ENCODE measurements at regions not wholly inside any gene's neighbourhood (a gene's known extent, or its start where the extent isn't known, plus 50 kb on each side); places are given as distances from the start of the nearest gene placed in this dataset.
"Not testable (repeated sequence)": the region's sequence is repeated elsewhere in the genome, so short reads cannot be mapped to it uniquely, and the experiment has no call there.

DNA sequence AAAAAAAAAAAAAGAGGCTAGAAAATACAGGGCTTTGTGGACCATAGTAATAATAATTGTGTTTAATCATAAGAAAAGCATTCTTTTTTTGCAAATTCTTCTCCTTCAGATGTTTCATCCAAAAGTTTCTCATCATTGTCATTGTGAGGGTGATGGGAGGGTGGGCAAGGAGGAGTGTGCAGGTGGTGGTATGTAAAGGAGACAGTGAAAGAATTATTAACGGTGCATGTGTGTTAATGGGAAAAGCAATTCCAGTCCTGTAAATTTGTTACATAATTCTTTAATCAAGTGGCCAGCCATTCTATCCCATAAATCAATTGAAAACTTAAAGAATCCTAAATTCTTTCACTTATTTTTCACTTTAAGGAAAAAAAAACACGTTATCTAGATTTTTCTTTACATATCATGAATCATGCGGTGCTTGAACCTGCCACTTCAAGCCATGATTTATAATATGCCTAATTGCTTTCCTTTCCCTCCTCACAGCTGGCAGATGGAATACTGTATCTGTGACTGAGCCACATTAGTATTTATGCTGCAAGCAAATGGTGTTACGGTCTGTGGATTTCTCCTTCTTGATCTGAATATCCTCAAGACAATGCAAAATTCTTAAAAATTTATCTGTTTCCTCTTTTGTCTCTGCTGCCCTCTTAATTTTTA, 318.5 kb downstream of the JRKL start:
- no peak for DNase-seq

DNA sequence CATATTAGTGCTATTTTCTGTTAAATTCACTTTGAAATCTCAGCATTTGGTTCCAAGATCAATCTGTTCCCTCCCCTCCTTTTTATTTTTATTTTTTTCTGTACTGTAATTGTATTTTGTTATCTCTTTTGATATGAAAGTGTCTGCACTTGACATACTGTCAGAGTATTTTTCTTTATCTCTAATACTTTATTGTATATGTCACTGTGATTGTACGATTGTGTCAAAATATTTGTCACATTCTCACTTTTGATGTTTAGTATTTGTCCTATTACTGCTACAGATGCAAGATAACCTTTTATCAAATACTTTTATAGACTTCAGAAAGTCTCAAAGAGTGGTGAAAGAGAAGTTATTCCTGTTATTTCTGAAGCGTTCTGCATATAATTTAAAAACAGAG, 323.5 kb downstream of the JRKL start:
- no peak for DNase-seq

DNA sequence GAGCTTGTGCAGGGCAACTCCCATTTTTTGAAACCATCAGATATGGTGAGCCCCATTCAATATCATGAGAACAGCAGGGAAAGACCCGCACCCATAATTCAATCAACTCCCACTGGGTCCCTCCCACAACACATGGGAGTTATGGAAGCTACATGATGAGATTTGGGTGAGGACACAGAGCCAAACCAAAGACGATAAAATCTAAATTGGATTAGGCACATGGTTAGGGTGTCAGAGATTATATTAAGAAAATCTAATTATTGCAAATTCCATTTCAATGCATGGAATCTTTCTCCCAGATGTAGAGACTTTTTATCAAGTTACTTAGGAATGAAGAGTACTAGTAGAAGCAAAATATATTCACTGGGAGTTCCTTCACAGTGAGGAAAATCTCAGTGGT, 324.9 kb downstream of the JRKL start:
- no peak for DNase-seq

DNA sequence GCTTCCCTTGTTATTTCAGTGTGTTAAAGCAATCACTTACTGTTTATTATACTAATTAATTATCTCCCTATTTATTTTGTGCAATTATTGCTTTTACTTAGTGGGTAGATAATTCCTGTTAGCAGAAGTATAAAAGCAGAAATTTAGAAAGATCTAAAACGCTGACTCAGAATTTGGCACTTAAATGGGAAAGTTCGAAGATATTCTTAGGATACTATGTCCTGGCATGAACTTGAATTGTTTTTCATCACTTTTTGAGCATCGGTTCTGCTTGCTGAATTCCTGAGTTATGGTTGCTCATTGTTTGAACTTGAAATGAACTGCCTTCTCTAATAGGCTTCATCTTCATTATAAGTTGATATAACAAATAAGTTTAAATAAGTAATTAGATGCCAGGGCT, 325.4 kb downstream of the JRKL start:
- no peak for DNase-seq

DNA sequence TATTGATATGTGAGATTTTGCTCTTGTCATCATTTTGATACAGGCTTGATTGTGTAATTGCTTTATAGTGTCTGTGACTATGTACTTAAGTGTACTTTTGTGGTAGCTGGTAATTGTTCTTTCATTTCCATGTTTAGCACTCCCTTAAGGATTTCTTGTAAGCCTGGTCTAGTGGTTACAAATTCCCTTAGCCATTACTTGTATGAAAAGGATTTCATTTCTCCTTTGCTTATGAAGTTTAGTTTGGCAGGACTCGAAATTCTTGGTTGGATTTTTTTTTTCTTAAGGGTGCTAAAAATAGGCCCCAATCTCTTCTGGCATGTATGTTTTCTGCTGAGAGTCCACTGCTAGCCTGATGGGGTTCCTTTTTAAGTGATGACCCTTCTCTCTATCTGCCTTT, 346.8 kb downstream of the JRKL start:
- DNase-seq = no peak

DNA sequence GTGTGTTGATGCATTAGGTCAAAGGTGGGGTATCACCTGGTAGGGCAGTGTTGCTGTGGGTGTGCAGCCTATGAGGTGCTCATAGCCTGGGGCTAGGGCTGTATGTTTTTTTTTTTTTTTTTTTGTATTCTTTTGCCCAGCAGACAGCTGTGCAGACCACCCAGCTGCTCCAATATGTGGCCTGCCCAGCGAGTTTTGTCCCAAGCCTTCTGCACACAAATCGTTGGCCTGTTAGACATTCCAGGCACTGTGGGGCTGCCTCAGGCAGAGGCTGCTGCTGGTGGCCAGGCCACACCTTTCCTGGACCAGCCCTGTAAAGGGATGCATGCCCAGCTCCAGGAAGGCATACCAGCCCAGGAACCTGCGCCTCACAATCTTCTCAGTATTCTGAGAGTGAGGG, 348.5 kb downstream of the JRKL start:
- no peak for DNase-seq

DNA sequence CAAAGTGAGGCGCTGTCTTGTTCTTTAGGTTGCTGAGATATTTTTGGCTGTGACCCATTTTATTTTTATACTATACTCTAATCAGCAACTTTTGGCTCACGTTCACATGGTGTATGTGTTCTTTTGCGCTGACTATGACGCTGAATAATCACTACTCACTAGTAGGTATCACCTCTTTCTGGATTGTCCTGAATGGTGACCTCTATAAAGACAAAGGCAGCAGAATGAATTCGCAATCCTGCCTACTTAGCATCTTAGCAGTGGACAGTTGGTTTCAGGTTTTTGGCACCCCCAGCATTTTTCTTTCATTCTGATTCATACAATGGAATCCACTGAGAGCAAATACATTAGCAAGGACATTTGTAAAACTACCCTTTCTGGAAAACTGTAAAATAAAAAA, 351.3 kb downstream of the JRKL start:
- DNase-seq = no peak

DNA sequence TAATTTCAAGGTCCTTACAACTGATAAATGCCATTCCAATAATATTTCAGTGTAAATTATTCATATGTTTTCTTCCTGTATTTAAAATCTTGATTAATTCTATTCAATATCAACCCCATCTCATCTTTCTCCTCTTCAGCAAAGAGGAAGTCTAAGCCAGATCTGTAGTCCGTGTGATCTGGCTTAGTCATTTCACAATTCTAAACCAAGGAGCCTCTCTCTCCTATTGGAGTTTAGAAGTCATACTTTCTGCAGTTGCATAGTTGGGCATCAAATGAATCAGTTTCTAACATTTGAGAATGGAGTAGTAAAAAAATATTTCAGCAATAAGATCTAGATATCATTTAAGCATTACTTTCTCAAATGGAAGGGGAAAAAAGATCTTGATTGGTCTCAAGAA, 354.9 kb downstream of the JRKL start:
- DNase-seq = no peak

DNA sequence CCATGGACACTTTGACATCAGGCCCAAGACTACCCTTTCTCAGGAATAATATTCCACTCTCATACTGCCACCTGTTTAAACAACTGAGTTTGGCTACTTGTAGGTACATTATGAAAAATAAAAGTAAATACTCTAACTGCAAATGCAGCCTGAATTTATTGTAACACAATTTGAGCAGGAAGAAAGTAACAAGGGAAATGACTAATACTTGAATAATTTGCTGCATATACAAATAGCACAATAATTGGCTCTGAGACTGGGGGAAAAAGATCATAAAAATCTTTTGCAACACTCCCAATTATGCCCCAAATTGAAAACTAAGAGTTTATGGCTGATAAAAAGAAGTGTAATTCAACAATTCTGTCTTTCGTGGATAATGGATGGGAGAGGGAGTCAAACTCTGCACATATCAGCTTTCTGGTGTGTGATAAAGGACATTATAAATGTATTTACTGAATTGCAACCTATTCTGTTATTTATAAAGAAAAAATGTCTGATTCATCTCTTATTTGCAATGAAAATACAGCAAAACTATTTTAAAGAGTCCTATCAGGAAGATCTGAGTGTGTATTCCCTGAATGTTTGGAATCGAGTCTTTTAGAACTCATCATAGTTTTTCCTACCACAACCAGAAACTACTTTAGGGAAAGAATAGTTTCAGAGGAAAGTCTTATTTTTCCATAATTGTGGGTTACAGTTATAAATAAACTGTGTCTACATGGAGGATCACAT, 359.0 kb downstream of the JRKL start:
- DNase-seq = no peak

DNA sequence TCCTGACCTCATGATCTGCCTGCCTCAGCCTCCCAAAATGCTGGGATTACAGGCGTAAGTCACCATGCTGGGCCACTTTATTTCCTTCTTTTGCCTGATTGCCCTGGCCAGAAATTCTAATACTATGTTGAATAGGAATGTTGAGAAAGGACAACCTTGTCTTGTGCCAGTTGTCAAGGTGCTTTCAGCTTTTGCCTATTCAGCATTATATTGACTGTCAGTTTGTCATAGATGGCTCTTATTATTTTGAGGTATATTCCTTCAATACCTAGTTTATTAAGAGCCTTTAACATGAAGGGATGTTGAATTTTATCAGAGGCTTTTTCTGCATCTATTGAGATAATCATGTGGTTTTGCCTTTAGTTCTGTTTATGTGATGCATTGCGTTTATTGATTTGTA, 362.0 kb downstream of the JRKL start:
- DNase-seq = not testable (repeated sequence)

DNA sequence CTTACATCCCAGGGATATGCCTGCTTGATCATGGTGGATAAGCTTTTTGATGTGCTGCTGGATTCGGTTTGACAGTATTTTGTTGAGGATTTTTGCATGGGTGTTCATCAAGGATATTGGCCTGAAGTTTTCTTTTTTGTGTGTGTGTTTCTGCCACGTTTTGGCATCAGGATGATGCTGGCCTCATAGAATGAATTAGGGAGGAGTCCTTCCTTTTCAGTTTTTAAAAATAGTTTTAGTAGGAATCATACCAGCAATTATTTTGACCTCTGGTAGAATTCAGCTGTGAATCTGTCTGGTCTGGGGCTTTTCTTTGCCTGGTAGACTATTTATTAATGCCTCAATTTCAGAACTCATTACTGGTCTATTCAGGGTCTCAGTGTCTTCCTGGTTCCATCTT, 362.4 kb downstream of the JRKL start:
- no peak for DNase-seq

DNA sequence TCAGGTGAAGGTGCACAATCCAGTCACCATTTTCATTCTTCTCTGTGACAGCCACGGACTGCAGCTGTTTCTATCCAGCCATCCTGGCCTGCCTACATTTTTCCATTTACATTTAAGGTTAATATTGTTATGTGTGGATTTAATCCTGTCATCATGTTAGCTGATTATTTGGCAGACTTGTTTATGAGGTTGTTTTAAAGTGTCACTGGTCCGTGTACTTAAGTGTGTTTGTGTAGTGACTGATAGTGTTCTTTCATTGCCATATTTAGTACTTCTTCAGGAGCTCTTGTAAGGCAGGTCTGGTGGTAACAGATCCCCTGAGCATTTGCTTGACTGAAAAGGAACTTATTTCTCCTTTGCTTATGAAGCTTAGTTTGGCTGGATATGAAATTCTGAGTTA, 364.2 kb downstream of the JRKL start:
- DNase-seq = no peak

DNA sequence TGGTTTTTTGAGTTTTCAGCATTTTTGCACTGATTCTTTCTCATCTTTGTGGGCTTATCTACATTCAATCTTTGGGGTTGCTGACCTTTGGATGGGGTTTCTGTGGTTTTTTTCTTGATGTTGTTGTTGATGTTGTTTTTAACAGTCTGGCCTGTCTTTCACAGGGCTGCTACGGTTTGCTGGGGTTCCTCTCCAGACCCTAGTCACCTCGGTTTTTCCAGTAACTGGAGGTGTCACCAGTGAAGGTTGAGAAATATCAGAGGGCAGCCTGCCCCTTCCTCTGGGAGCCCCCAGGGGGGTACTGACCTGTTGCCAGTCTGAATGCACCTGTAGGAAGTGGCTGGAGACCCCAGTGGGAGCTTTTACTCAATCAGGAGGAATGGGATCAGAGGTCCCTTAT, 365.4 kb downstream of the JRKL start:
- no peak for DNase-seq

DNA sequence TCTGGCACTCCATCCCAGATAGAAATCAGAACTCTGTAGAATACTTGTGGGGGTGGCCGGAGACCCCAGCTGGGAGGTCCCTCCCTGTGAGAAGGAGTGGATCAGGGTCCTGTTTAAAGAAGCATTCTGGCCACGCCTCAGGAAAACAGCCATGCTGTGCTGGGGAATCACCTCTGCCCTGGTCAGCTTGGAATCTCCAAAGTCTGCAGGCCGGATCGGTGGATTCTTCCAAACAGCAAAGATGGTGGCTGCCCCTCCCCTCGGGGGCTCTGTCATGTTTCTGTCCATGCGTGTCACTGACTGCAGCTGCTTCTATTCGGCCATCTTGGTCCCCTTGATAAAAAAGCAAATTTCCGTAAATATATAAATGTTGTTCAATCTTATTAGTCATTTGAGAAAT, 365.9 kb downstream of the JRKL start:
- DNase-seq = no peak

DNA sequence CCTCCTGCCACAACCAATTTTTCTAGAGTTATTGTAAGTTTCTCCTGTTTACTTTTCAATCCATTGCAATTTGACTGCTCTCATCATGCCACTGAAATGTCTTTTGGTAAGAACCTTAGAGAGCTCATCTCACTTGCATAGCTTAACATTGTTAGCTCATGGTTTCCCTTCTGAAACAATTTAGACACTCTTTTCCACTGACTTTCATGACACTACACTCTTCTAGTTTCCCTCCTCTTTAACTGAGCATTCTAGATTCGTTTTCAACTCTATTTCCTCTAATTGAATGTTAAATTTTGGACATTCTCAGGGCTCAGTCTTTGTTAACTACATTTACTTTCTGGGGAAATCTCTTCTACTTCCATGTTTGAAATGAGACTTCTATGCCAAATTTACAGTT, 369.1 kb downstream of the JRKL start:
- no peak for DNase-seq

DNA sequence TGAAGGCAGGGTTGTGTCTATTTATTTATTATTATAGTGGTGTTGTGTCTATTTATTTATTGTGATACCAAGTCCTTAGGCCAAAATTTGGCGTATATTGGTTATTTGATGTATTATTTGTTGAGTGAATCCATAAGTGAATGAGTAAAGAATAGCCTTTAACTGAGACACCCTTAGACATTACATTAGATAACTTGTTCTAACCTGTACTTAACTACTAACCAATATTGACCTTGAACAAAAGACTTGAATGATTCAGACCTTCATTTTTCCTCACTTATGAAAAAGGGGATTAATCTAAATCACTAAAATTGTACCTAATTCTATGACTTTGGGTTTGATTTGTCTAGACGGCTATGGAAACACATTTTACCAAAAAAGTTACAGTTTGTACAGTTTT, 370.5 kb downstream of the JRKL start:
- no peak for DNase-seq

DNA sequence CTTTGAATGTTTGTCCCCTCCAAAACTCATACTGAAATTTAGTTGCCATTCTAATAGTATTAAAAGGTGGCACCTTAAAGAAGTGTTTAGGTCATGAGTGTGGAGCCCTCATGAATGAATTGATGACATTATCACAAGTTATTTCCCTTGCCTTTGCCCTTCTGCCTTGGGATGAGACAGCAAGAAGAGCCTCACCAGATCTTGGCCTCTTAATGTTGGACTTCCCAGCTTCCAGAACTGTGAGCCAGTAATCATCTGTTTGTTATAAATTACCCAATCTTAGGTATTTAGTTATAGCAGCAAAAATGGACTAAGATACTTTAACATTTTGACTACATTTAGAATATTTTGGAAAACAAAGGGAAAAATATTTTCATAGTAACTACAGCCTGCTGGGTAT, 371.0 kb downstream of the JRKL start:
- DNase-seq = no peak

DNA sequence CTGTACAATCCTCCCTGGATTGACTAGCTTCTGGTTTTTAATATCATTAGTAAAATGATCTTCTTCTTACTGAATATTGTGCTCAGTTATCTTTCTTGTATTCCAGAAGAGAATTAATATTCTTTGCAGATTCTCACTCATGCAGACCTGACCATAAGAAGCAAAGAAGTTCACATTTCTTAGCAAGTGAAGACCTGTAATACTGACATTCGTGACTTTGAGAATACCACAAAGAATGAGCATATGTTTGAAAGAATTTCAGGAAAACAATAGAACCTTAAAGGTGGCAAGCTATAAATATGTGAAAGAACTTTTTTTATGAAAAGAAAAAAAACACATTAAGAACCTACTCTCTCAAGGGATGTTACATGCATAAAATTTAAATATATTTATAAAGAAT, 371.6 kb downstream of the JRKL start:
- no peak for DNase-seq

DNA sequence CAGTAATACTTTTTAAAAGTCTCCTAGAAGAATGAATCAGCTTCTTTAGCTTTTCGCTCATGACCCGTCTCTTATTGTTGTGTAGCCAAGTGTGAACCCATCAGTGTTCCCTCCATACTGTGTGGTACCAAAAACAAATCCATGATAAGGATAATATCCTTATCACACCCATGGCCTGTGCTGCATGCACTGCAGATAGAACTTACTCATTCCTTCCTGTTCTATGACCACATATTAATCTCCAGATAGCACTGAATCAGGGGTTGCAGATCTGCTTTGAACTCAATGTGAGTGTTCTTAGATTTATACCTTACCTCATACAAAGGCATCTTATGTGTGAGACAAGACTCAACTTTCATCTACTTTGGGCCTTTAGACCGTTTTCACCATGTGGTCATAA, 373.4 kb downstream of the JRKL start:
- DNase-seq = no peak

DNA sequence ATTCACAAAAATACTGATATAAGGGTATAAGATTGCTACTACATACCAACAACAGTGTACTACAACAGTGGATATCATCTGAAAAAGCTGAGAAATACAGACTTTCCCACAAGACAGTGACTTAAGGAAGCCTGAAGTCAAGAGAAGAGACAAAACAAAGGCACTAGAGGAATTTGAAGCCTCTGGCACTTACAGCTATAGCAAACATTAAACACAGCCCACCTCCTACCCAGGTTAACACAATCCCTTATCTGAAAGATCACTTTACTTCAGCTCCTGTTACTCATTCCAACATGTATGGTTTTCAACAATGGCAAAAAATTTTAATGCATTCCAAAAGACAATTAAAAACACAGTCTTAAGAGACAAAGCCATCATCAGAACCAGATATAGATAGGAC, 388.5 kb downstream of the JRKL start:
- no peak for DNase-seq

DNA sequence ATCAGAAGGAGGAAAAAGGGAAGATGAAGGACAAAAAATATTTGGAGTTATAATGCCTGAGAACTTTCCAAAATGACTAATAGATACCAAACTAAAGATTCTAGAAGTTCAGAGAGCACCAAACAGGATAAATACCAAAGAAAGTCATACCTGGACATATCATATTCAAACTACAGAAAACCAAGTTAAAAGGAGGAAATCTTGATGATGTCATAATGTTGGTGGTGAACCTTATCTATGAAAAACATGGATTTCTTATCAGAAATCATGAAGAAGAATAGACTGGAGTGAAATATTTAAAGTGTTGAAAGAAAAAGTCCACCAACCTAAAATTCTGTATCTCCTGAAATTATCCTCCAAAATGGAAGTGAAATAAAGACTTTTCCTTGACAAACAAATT, 389.2 kb downstream of the JRKL start:
- DNase-seq = no peak

DNA sequence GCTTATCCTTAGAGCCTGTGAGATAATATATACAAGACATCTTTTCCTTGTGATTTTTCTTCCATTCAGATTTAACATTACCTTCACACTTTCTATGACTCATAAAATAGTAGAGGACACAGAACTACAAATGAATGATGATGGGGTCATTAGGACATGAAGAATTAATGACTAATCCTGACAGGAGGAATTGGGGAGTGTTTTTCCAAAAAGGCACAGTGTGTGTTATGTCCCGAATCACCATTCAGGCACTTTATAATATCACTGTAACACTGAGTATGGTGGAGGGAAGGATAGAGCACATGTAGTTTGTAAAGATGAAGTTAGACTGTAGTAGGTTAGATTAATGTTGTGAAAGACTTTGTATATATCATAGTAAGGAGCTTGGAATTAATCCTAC, 391.3 kb downstream of the JRKL start:
- no peak for DNase-seq

DNA sequence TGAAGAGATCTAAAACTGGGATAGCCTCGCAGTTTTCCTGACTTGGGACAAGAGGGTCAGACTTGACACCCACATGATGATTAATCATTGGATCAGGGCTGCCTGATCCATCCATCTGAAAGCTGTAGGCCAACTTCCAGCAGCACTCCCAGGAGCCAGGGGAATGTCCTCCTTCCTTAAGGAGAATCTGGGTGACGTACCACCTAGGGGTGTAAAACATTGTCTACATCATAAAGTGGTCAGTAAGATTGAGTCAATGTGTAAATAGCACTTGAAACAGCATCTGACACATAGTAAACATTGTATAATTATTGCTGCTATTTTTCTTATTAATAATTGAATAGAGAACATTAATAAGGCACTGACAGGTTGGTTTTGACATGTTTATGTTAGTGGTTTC, 392.8 kb downstream of the JRKL start:
- DNase-seq = no peak

DNA sequence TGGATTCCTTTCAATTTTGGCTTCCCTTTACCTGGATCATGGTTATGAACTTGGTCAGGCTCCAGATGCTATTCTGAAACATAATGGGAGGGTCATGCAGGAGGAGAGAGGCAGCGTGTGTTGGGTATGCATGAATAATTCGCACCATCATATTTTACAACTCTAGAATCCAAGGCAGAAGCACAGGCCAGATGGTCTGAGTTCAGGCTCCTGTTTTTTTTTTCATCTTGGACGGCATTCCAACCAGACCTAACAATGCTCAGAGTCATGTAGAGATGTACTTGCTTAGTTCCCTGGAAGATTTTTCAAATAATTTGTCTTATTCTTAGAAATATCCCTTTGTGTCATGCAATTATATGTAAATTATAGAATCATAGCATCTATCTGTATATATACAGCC, 393.5 kb downstream of the JRKL start:
- no peak for DNase-seq

DNA sequence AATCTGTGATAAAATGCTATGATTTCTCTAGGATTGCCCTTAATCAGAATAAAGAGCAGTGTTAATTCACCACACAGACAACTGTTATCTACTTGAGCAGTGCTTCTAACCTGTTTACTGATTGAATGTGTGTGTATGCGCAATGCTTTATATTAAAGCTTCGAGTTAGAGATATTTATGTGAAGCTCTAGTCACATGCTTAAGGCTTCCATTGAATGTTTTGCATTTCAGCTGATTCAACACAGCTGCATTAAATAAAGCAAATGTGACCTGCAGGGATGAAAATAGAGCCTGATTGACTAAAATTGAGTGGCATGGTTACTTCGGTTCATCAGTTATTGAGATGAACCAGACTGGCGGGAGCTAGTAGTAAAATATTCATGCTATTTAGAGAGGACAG, 395.3 kb downstream of the JRKL start:
- DNase-seq = no peak

Measured in midbrain (tissue), 1 donor.